Keratinocyte (primary cell): ENCODE measurements at regions not wholly inside any gene's neighbourhood (a gene's known extent, or its start where the extent isn't known, plus 50 kb on each side); places are given as distances from the start of the nearest gene placed in this dataset.

Source experiments
- EZH2 ChIP-seq: IDR thresholded peaks from one replicate; pipeline ENCODE4 v1.6.1; 2012; ENCODE audit warnings: inconsistent platforms, mild to moderate bottlenecking, low read length, moderate library complexity
- TF ChIP-seq, protein P1 (sequence below), 3 experiments: IDR thresholded peaks in 1 of 3; conservative IDR thresholded peaks in 1 of 3; optimal IDR thresholded peaks in 1 of 3; 2 replicates in 2 of 3; 3 replicates in 1 of 3; pipeline versions ENCODE3 to v1.5.1; 2011; ENCODE audit warnings: low read length in 3 of 3, mild to moderate bottlenecking in 3 of 3, moderate library complexity in 2 of 3, control low read depth in 1 of 3, inconsistent platforms in 1 of 3; ENCODE audit not compliant: insufficient read depth in 2 of 3; ENCODE audit errors: extremely low read depth in 1 of 3

DNA sequence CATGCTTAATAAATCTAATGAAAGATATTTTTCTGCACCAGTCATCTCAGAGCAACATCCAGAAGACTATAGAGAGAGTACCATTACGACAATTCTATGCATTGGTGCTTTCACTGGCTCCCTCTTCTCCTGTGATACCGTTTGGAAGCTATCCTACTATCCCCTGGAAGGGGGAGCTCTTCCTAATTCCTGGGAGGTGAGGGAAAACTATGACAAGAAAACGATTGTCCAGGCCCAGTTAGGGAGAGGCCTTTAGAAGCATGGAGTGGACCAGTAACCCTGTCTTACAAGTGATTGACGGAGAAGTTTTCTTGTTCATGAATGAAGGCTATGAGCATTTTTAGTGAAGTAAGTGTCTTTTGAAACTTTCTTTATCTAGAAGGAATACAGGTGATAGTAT lies 150.2 kb downstream of the TANC2 start:
- TF ChIP-seq EZH2 = no peak
- TF ChIP-seq, protein P1, sequence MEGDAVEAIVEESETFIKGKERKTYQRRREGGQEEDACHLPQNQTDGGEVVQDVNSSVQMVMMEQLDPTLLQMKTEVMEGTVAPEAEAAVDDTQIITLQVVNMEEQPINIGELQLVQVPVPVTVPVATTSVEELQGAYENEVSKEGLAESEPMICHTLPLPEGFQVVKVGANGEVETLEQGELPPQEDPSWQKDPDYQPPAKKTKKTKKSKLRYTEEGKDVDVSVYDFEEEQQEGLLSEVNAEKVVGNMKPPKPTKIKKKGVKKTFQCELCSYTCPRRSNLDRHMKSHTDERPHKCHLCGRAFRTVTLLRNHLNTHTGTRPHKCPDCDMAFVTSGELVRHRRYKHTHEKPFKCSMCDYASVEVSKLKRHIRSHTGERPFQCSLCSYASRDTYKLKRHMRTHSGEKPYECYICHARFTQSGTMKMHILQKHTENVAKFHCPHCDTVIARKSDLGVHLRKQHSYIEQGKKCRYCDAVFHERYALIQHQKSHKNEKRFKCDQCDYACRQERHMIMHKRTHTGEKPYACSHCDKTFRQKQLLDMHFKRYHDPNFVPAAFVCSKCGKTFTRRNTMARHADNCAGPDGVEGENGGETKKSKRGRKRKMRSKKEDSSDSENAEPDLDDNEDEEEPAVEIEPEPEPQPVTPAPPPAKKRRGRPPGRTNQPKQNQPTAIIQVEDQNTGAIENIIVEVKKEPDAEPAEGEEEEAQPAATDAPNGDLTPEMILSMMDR (optimal IDR thresholded peaks at IDR 0.05 in 1 of 3, IDR thresholded peaks at IDR 0.05 in 1 of 3, conservative IDR thresholded peaks at IDR 0.05 in 1 of 3; ENCODE audit: extremely low read depth in 1 of 3, insufficient read depth in 2 of 3, low read length in 3 of 3) = peak in 1 of 3 experiments; percentile 18
